ENCODE measurements at regions not wholly inside any gene's neighbourhood (a gene's known extent, or its start where the extent isn't known, plus 50 kb on each side); places are given as distances from the start of the nearest gene placed in this dataset.
"Not testable (repeated sequence)": the region's sequence is repeated elsewhere in the genome, so short reads cannot be mapped to it uniquely, and the experiment has no call there.

- TF ChIP-seq ZNF202 (tag by site-specific recombination; IDR thresholded peaks at IDR 0.05; ENCODE audit: borderline replicate concordance), result no peak
- no peak for TF ChIP-seq ZNF391 (tag by site-specific recombination; IDR thresholded peaks at IDR 0.05; ENCODE audit: borderline replicate concordance, low read depth)
- CTCF ChIA-PET, result no interaction called here
- no peak overlapping the region for H3K27ac ChIP-seq (ENCODE audit: extremely low read depth, low read depth, low read length)
- no peaks in the 10 kb centered on the region for H3K4me1 ChIP-seq (ENCODE audit: control insufficient read depth, insufficient read depth, low read length)
- no peak overlapping the region for H3K4me3 ChIP-seq (ENCODE audit: low read depth, low read length)
- H3K9me3 ChIP-seq (ENCODE audit: control insufficient read depth, insufficient read depth, low read depth, low read length), result no peaks in the 10 kb centered on the region
- POLR2A ChIA-PET, result interaction anchor here (0.5 kb wide), 1 partner anchor 243 kb away, joined by 5 read pairs; no protein-coding TSS in a partner anchor
- H3K36me3 ChIP-seq (ENCODE audit: control insufficient read depth in 2 of 2, insufficient read depth in 1 of 2, low read length in 2 of 2), result no peaks in the 10 kb centered on the region
These were observed 575.2 kb upstream of the ADGRB3 start for GRCh38 chr6:68059899-68060298.

- CTCF ChIA-PET, result no interaction called here
- POLR2A ChIA-PET, result no interaction called here
- no peaks in the 10 kb centered on the region for H3K9me3 ChIP-seq (ENCODE audit: control insufficient read depth, insufficient read depth, low read depth, low read length)
- no peaks in the 10 kb centered on the region for H3K36me3 ChIP-seq (ENCODE audit: control insufficient read depth in 2 of 2, insufficient read depth in 1 of 2, low read length in 2 of 2)
- H3K4me1 ChIP-seq (ENCODE audit: control insufficient read depth, insufficient read depth, low read length), result no peaks in the 10 kb centered on the region
- no peak for TF ChIP-seq ZNF473 (tag by site-specific recombination; IDR thresholded peaks at IDR 0.05)
- no peak for TF ChIP-seq OSR2 (tag by site-specific recombination; IDR thresholded peaks at IDR 0.05)
- no peak for TF ChIP-seq ZNF416 (tag by site-specific recombination; IDR thresholded peaks at IDR 0.05)
- no peak for TF ChIP-seq ZFP41 (tag by site-specific recombination; IDR thresholded peaks at IDR 0.05; ENCODE audit: borderline replicate concordance)
- no peak for TF ChIP-seq ZNF2 (tag by site-specific recombination; IDR thresholded peaks at IDR 0.05)
- TF ChIP-seq ZNF544 (tag by site-specific recombination; IDR thresholded peaks at IDR 0.05), result no peak
- no peak for TF ChIP-seq ZNF404 (tag by site-specific recombination; IDR thresholded peaks at IDR 0.05)
- no peak for TF ChIP-seq ZNF610 (tag by site-specific recombination; IDR thresholded peaks at IDR 0.05; ENCODE audit: borderline replicate concordance)
- no peak for TF ChIP-seq ZNF843 (tag by site-specific recombination; IDR thresholded peaks at IDR 0.05)
- TF ChIP-seq CTCF (tag by site-specific recombination; IDR thresholded peaks at IDR 0.05), result no peak
- no peak for TF ChIP-seq GLI2 (tag by site-specific recombination; IDR thresholded peaks at IDR 0.05; ENCODE audit: borderline replicate concordance, low read depth)
- TF ChIP-seq ZNF248 (tag by site-specific recombination; IDR thresholded peaks at IDR 0.05), result no peak
- TF ChIP-seq HIC1 (tag by site-specific recombination; IDR thresholded peaks at IDR 0.05), result no peak
- no peak for TF ChIP-seq ZNF324 (tag by site-specific recombination; IDR thresholded peaks at IDR 0.05)
- TF ChIP-seq ZNF112 (tag by site-specific recombination; IDR thresholded peaks at IDR 0.05), result no peak
- no peak for TF ChIP-seq ZBTB17 (tag by site-specific recombination; IDR thresholded peaks at IDR 0.05)
- TF ChIP-seq ZNF211 (tag by site-specific recombination; IDR thresholded peaks at IDR 0.05; ENCODE audit: low read depth), result no peak
- no peak for TF ChIP-seq PATZ1 (tag by site-specific recombination; IDR thresholded peaks at IDR 0.05)
- TF ChIP-seq HOXC10 (CRISPR knock-in tag; IDR thresholded peaks at IDR 0.05), result no peak
- no peak for TF ChIP-seq ZNF133 (tag by site-specific recombination; IDR thresholded peaks at IDR 0.05)
- H3K27ac ChIP-seq (ENCODE audit: extremely low read depth, low read depth, low read length), result no peak overlapping the region
- no peak overlapping the region for H3K4me3 ChIP-seq (ENCODE audit: low read depth, low read length)
These were observed 575.8 kb upstream of the ADGRB3 start for GRCh38 chr6:68059261-68059660.

GRCh38 chr6:68056596-68056995, 578.5 kb upstream of the ADGRB3 start:
- CTCF ChIA-PET; H3K4me3 ChIP-seq (ENCODE audit: low read depth, low read length); POLR2A ChIA-PET; H3K4me1 ChIP-seq (ENCODE audit: control insufficient read depth, insufficient read depth, low read length); H3K27ac ChIP-seq (ENCODE audit: extremely low read depth, low read depth, low read length); H3K9me3 ChIP-seq (ENCODE audit: control insufficient read depth, insufficient read depth, low read depth, low read length); H3K36me3 ChIP-seq (ENCODE audit: control insufficient read depth in 2 of 2, insufficient read depth in 1 of 2, low read length in 2 of 2): not testable (repeated sequence)

Data from HEK293 (cell line).